GM12891 (cell line): ENCODE measurements at regions not wholly inside any gene's neighbourhood (a gene's known extent, or its start where the extent isn't known, plus 50 kb on each side); places are given as distances from the start of the nearest gene placed in this dataset.
"Not testable (repeated sequence)": the region's sequence is repeated elsewhere in the genome, so short reads cannot be mapped to it uniquely, and the experiment has no call there.

Experiments
- DNase-seq: peaks from one replicate; pipeline ENCODE4 v3.0.0; 2011; ENCODE audit warnings: low spot score; ENCODE audit not compliant: insufficient read length
- FAIRE-seq: peaks from 2 replicates; lab custom pipeline; 2011; peaks lifted over from hg19 to GRCh38; lab: Jason Lieb, UNC
- PAX5 ChIP-seq: IDR thresholded peaks from 2 replicates; pipeline ENCODE4 v1.6.1; 2011; ENCODE audit warnings: low read length, moderate library complexity, mild to moderate bottlenecking; ENCODE audit not compliant: insufficient read depth, severe bottlenecking
- POLR2A ChIP-seq: IDR thresholded peaks from 2 replicates; pipeline ENCODE4 v1.6.1; 2011; ENCODE audit warnings: low read depth, low read length, control low read depth
- POLR2AphosphoS5 ChIP-seq: IDR thresholded peaks from 2 replicates; pipeline ENCODE4 v1.6.1; 2011; ENCODE audit warnings: low read depth, low read length, control low read depth
- POU2F2 ChIP-seq: IDR thresholded peaks from 2 replicates; pipeline ENCODE4 v1.6.1; 2011; ENCODE audit warnings: low read depth, mild to moderate bottlenecking, control low read depth, low read length, moderate library complexity
- SPI1 ChIP-seq: IDR thresholded peaks from 2 replicates; pipeline ENCODE4 v1.6.1; 2011; ENCODE audit warnings: low read depth, low read length, control low read depth
- TAF1 ChIP-seq: IDR thresholded peaks from 2 replicates; pipeline ENCODE4 v1.6.1; 2011; ENCODE audit warnings: low read depth, low read length, control low read depth

GRCh38 chr4:26017531-26017930 lies 103.5 kb downstream of the SMIM20 start:
- DNase-seq: no peak
- no peak for FAIRE-seq
- TF ChIP-seq PAX5 (no peak), SPI1 (no peak), POLR2AphosphoS5 (no peak)

GRCh38 chr4:26017961-26018700 lies 104.1 kb downstream of the SMIM20 start:
- not testable (repeated sequence) for DNase-seq, FAIRE-seq

GRCh38 chr4:26020083-26020668 lies 106.2 kb downstream of the SMIM20 start:
- FAIRE-seq (no peak), DNase-seq (no peak)
- TF ChIP-seq PAX5 (no peak), SPI1 (no peak), POU2F2 (no peak), POLR2A (no peak), TAF1 (no peak), POLR2AphosphoS5 (no peak)

- DNase-seq (no peak), FAIRE-seq (no peak)
- no peak for TF ChIP-seq POU2F2
- TF ChIP-seq POLR2AphosphoS5: no peak
- TF ChIP-seq TAF1: no peak
- no peak for TF ChIP-seq POLR2A
- TF ChIP-seq SPI1: no peak
Observed at GRCh38 chr4:26020881-26021280, 106.9 kb downstream of the SMIM20 start.

- no peak for FAIRE-seq
- TF ChIP-seq TAF1 (no peak), POU2F2 (no peak), SPI1 (no peak), POLR2A (no peak), POLR2AphosphoS5 (no peak), PAX5 (no peak)
- no peak for DNase-seq
Observed at GRCh38 chr4:26021417-26022345, 107.7 kb downstream of the SMIM20 start.

- TF ChIP-seq PAX5 (no peak), POLR2AphosphoS5 (no peak), TAF1 (no peak)
- DNase-seq (no peak), FAIRE-seq (no peak)
Observed at GRCh38 chr4:26022346-26023202, 108.6 kb downstream of the SMIM20 start.

GRCh38 chr4:26023203-26023972 lies 109.4 kb downstream of the SMIM20 start:
- DNase-seq: no peak
- no peak for FAIRE-seq
- TF ChIP-seq TAF1: no peak
- TF ChIP-seq PAX5: no peak
- TF ChIP-seq POLR2AphosphoS5: no peak
- TF ChIP-seq POLR2A: no peak
- TF ChIP-seq POU2F2: no peak
- TF ChIP-seq SPI1: no peak

GRCh38 chr4:26024079-26024478 lies 110.1 kb downstream of the SMIM20 start:
- DNase-seq (no peak), FAIRE-seq (no peak)
- TF ChIP-seq POLR2AphosphoS5 (no peak), SPI1 (no peak), POU2F2 (no peak), PAX5 (no peak), POLR2A (no peak), TAF1 (no peak)
